Kidney epithelial cell (primary cell): ENCODE measurements at regions not wholly inside any gene's neighbourhood (a gene's known extent, or its start where the extent isn't known, plus 50 kb on each side); places are given as distances from the start of the nearest gene placed in this dataset.
"Not testable (repeated sequence)": the region's sequence is repeated elsewhere in the genome, so short reads cannot be mapped to it uniquely, and the experiment has no call there.

Experiments
- DNase-seq: peaks from one replicate; pipeline ENCODE4 v3.0.0-alpha.2; 2010; ENCODE audit warnings: low read depth
- H3K27me3 ChIP-seq: 2 replicates; pipeline ENCODE4 v1.6.0; 2011; ENCODE audit warnings: low read length; ENCODE audit not compliant: control insufficient read depth, insufficient read depth
- H3K36me3 ChIP-seq: 2 replicates; pipeline ENCODE4 v1.5.1; 2011; ENCODE audit warnings: low read length; ENCODE audit not compliant: control insufficient read depth, insufficient read depth
- H3K4me3 ChIP-seq: 2 replicates; pipeline ENCODE4 v1.5.1; 2011; ENCODE audit warnings: low read depth, mild to moderate bottlenecking, control low read depth, low read length
- CTCF ChIP-seq: IDR thresholded peaks from 2 replicates; pipeline ENCODE4 v1.5.1; 2011; ENCODE audit warnings: mild to moderate bottlenecking, moderate library complexity, low read length, control low read depth, inconsistent platforms; ENCODE audit not compliant: insufficient read depth, poor library complexity, severe bottlenecking

- no peak overlapping the region for H3K4me3 ChIP-seq
- H3K36me3 ChIP-seq: no peaks in the 10 kb centered on the region
- no peaks in the 10 kb centered on the region for H3K27me3 ChIP-seq
- TF ChIP-seq CTCF: no peak
- DNase-seq: no peak
These were observed 125.9 kb upstream of the RAI2 start for GRCh38 chrX:17986977-17987376.

- no peak for DNase-seq
- no peak overlapping the region for H3K4me3 ChIP-seq
- H3K27me3 ChIP-seq: no peaks in the 10 kb centered on the region
- no peaks in the 10 kb centered on the region for H3K36me3 ChIP-seq
- no peak for TF ChIP-seq CTCF
These were observed 125.3 kb upstream of the RAI2 start for GRCh38 chrX:17986440-17986839.

GRCh38 chrX:17984415-17984814, 123.3 kb upstream of the RAI2 start:
- Histone ChIP-seq H3K4me3 (no peak overlapping the region), H3K27me3 (no peaks in the 10 kb centered on the region), H3K36me3 (no peaks in the 10 kb centered on the region)
- TF ChIP-seq CTCF: no peak
- DNase-seq: no peak

GRCh38 chrX:17983389-17983788, 122.3 kb upstream of the RAI2 start:
- H3K27me3 ChIP-seq: no peaks in the 10 kb centered on the region
- H3K4me3 ChIP-seq: no peak overlapping the region
- DNase-seq: no peak
- H3K36me3 ChIP-seq: no peaks in the 10 kb centered on the region
- TF ChIP-seq CTCF: no peak

- Histone ChIP-seq H3K27me3 (no peaks in the 10 kb centered on the region), H3K36me3 (no peaks in the 10 kb centered on the region), H3K4me3 (no peak overlapping the region)
- TF ChIP-seq CTCF: no peak
- DNase-seq: no peak
These were observed 116.6 kb upstream of the RAI2 start for GRCh38 chrX:17977696-17978095.

GRCh38 chrX:17976955-17977354, 115.9 kb upstream of the RAI2 start:
- H3K27me3 ChIP-seq: no peaks in the 10 kb centered on the region
- no peak for DNase-seq
- TF ChIP-seq CTCF: no peak
- H3K36me3 ChIP-seq: no peaks in the 10 kb centered on the region
- no peak overlapping the region for H3K4me3 ChIP-seq

- H3K27me3 ChIP-seq, H3K36me3 ChIP-seq, DNase-seq, H3K4me3 ChIP-seq: not testable (repeated sequence)
These were observed 114.3 kb upstream of the RAI2 start for GRCh38 chrX:17975349-17975748.
